ENCODE measurements at regions not wholly inside any gene's neighbourhood (a gene's known extent, or its start where the extent isn't known, plus 50 kb on each side); places are given as distances from the start of the nearest gene placed in this dataset.

GRCh38 chr2:64931246-64932115 lies 57.7 kb upstream of the SLC1A4 start:
- Histone ChIP-seq H4K5ac (ENCODE audit: insufficient read length, low read depth, low read length) (no peak overlapping the region), H2BK12ac (ENCODE audit: insufficient read length, low read depth, low read length) (no peak overlapping the region), H4K91ac (ENCODE audit: insufficient read length, low read depth, low read length) (no peak overlapping the region), H3T11ph (ENCODE audit: low read length) (no peak overlapping the region), H2AK5ac (ENCODE audit: insufficient read length, low read length) (no peak overlapping the region), H3K4ac (ENCODE audit: low read depth, low read length) (no peak overlapping the region), H4K20me1 (ENCODE audit: control insufficient read depth, insufficient read depth, insufficient read length) (no peaks in the 10 kb centered on the region), H3K56ac (ENCODE audit: insufficient read length, low read depth, low read length) (no peak overlapping the region), H2AFZ (ENCODE audit: low read length) (no peak overlapping the region), H3K4me2 (ENCODE audit: insufficient read depth, insufficient read length, low read length) (no peak overlapping the region), H3K79me1 (ENCODE audit: insufficient read depth, low read depth, low read length, poor library complexity, severe bottlenecking) (no peaks in the 10 kb centered on the region), H2BK5ac (ENCODE audit: insufficient read length, low read length) (no peak overlapping the region), H3K9ac (ENCODE audit: extremely low read depth, insufficient read length, low read length) (no peak overlapping the region), H3K23ac (ENCODE audit: insufficient read length, low read depth, low read length) (no peak overlapping the region), H2BK15ac (ENCODE audit: low read depth, low read length) (no peak overlapping the region), H3K23me2 (ENCODE audit: insufficient read length, low read depth, low read length, poor library complexity, severe bottlenecking) (no peaks in the 10 kb centered on the region), H2BK120ac (ENCODE audit: low read depth, low read length, poor library complexity, severe bottlenecking) (no peak overlapping the region), H3K27me3 (ENCODE audit: insufficient read depth, low read length) (no peaks in the 10 kb centered on the region), H2BK20ac (ENCODE audit: low read depth, low read length, poor library complexity, severe bottlenecking) (no peak overlapping the region), H3K18ac (ENCODE audit: insufficient read length, low read depth, low read length) (no peak overlapping the region), H3K27ac (ENCODE audit: insufficient read length, low read depth, low read length) (no peak overlapping the region), H3K79me2 (ENCODE audit: insufficient read depth, low read length) (no peaks in the 10 kb centered on the region), H3K14ac (ENCODE audit: insufficient read depth, low read length) (no peak overlapping the region), H3K4me1 (ENCODE audit: insufficient read depth, low read length) (no peaks in the 10 kb centered on the region), H3K9me3 (ENCODE audit: control insufficient read depth, low read depth, low read length) (peaks cover 3% of the 10 kb centered on the region), H4K8ac (replicated peaks; ENCODE audit: insufficient read length, low read depth, low read length) (no peak overlapping the region)
- no peak overlapping the region for H3K27ac Mint-ChIP-seq
- TF ChIP-seq, protein P1, sequence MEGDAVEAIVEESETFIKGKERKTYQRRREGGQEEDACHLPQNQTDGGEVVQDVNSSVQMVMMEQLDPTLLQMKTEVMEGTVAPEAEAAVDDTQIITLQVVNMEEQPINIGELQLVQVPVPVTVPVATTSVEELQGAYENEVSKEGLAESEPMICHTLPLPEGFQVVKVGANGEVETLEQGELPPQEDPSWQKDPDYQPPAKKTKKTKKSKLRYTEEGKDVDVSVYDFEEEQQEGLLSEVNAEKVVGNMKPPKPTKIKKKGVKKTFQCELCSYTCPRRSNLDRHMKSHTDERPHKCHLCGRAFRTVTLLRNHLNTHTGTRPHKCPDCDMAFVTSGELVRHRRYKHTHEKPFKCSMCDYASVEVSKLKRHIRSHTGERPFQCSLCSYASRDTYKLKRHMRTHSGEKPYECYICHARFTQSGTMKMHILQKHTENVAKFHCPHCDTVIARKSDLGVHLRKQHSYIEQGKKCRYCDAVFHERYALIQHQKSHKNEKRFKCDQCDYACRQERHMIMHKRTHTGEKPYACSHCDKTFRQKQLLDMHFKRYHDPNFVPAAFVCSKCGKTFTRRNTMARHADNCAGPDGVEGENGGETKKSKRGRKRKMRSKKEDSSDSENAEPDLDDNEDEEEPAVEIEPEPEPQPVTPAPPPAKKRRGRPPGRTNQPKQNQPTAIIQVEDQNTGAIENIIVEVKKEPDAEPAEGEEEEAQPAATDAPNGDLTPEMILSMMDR (conservative IDR thresholded peaks at IDR 0.05), result no peak
- no peak for DNase-seq
- peaks cover 19 to 22% of the 10 kb centered on the region in 2 experiments for H3K9me3 Mint-ChIP-seq
- no CpG with 5 or more reads among the region's 9 CpGs for WGBS (ENCODE audit: extremely low coverage, insufficient read length, low lambda C conversion rate)
- H3K4me3 Mint-ChIP-seq, result no peak overlapping the region
- H3K4me1 Mint-ChIP-seq, result 0 out of 4 replicates have a peak, but pooled peaks cover 0 to 5% of the 10 kb centered on the region in 2 experiments
- peaks cover 30% of the 10 kb centered on the region for H3K27me3 Mint-ChIP-seq (ENCODE audit: low read depth)
- H3K36me3 Mint-ChIP-seq (ENCODE audit: insufficient read depth in 1 of 3, low read depth in 3 of 3), result peaks cover 11 to 20% (median 12%) of the 10 kb centered on the region in 3 experiments

Measured in H9 (cell line).